AG09309 (cell line): ENCODE measurements at regions not wholly inside any gene's neighbourhood (a gene's known extent, or its start where the extent isn't known, plus 50 kb on each side); places are given as distances from the start of the nearest gene placed in this dataset.
A peak's percentile ranks its signal among the peaks of the same experiment; 100 is the strongest.

Source experiments
- DNase-seq: peaks from one replicate; pipeline ENCODE4 v3.0.0-alpha.2; 2010; ENCODE audit warnings: low read depth
- H3K4me3 ChIP-seq: 2 replicates; pipeline ENCODE4 v1.5.1; 2011; ENCODE audit warnings: mild to moderate bottlenecking, low read depth, low read length, moderate library complexity; ENCODE audit not compliant: control insufficient read depth
- TF ChIP-seq, protein P1 (sequence below): IDR thresholded peaks from 2 replicates; pipeline ENCODE4 v1.5.1; 2011; ENCODE audit warnings: mild to moderate bottlenecking, low read depth, low read length, inconsistent platforms; ENCODE audit not compliant: insufficient read depth, control insufficient read depth; ENCODE audit errors: missing control alignments

- H3K4me3 ChIP-seq: no peak overlapping the region
- TF ChIP-seq, protein P1, sequence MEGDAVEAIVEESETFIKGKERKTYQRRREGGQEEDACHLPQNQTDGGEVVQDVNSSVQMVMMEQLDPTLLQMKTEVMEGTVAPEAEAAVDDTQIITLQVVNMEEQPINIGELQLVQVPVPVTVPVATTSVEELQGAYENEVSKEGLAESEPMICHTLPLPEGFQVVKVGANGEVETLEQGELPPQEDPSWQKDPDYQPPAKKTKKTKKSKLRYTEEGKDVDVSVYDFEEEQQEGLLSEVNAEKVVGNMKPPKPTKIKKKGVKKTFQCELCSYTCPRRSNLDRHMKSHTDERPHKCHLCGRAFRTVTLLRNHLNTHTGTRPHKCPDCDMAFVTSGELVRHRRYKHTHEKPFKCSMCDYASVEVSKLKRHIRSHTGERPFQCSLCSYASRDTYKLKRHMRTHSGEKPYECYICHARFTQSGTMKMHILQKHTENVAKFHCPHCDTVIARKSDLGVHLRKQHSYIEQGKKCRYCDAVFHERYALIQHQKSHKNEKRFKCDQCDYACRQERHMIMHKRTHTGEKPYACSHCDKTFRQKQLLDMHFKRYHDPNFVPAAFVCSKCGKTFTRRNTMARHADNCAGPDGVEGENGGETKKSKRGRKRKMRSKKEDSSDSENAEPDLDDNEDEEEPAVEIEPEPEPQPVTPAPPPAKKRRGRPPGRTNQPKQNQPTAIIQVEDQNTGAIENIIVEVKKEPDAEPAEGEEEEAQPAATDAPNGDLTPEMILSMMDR: no peak
- DNase-seq: no peak
Observed at GRCh38 chr3:187958432-187959003, 195.4 kb upstream of the LPP start.

GRCh38 chr3:187960820-187961219 is 193.1 kb upstream of the LPP start:
- TF ChIP-seq, protein P1: no peak
- DNase-seq: peak; percentile 57
- H3K4me3 ChIP-seq: no peak overlapping the region

DNA sequence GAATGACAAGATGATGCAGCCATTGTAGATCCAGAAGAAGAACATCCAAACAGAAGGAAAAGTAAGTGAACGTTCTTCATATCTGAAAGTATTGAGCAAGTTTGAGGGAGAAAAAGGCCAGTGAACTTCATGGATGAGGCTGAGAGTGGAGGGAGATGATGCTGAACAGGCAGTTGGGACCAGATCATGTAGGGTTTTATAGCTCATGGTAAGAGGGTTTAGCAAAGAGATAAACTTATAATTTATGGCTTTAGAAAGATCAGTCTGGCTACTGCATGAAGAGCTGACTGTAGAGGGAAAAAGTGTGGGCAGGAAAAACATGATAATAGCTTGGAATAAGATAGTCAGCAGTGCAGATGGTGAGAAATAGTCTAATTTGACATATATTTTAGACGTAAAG is 192.6 kb upstream of the LPP start:
- no peak overlapping the region for H3K4me3 ChIP-seq
- no peak for DNase-seq
- TF ChIP-seq, protein P1: no peak

GRCh38 chr3:187963003-187963676 is 190.8 kb upstream of the LPP start:
- DNase-seq: no peak
- H3K4me3 ChIP-seq: no peak overlapping the region
- TF ChIP-seq, protein P1: no peak

DNA sequence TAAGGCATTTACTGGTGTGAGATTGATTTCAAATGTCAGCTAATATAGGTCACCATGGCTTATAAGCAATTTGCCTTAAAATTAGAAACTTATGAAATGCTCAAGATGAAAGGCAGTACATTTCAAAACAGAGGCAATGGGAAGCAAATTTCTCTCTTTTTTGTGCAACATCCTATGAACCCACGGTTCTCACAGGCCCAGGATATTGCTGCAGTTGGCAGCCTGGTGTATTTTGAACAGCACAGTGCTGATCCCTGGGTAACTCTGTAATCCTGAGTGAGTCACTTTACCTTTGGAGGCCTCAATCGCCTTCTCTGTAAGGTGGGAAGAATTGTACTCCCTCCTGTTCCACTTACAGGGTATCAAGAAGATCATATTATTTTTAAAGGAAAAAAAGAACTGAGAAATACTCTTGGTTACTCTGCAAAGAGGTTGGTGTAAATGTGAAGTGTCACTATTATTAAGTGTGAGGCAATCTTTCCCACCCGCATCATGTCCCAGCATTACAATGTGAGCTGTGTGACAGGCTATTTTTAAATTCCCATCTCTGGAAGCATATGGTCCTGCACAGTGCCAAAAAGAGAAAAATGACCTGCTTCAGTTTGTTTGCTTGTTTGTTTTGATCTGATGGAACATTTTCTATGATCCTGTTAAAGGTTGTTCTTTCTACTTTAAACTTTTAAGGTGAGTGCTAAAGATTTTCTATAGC is 190.1 kb upstream of the LPP start:
- TF ChIP-seq, protein P1: no peak
- H3K4me3 ChIP-seq: no peak overlapping the region
- no peak for DNase-seq

- H3K4me3 ChIP-seq: no peak overlapping the region
- TF ChIP-seq, protein P1: no peak
- no peak for DNase-seq
Observed at GRCh38 chr3:187964760-187965159, 189.2 kb upstream of the LPP start.
